K562 (cell line): ENCODE measurements at regions not wholly inside any gene's neighbourhood (a gene's known extent, or its start where the extent isn't known, plus 50 kb on each side); places are given as distances from the start of the nearest gene placed in this dataset.

ENCODE experiments used
- BHLHE40 ChIP-seq: IDR thresholded peaks from 2 replicates; pipeline ENCODE4 v1.6.1; 2011; ENCODE audit warnings: low read length, improper control_type of control experiment
- ELK1 ChIP-seq: sonication (generic); formaldehyde crosslinking; IDR thresholded peaks from 2 replicates; pipeline ENCODE4 v1.8.1; 2022; ENCODE audit warnings: missing genetic modification reagents
- GMEB1 ChIP-seq: fragments of 250-450 bp; sonication (Bioruptor Pico); IDR thresholded peaks from 2 replicates; pipeline ENCODE4 v1.4.0; 2020; ENCODE audit warnings: mild to moderate bottlenecking
- HLTF ChIP-seq: fragments of 450-650 bp; IDR thresholded peaks from 2 replicates; pipeline ENCODE4 v1.6.1; 2016
- NKRF ChIP-seq: fragments of 450-650 bp; IDR thresholded peaks from 2 replicates; pipeline ENCODE4 v1.6.1; 2016; ENCODE audit warnings: borderline replicate concordance
- PCBP1 ChIP-seq: fragments of 200-400 bp; formaldehyde crosslinking; IDR thresholded peaks from 2 replicates; pipeline ENCODE4 v1.6.1; 2018; ENCODE audit warnings: mild to moderate bottlenecking, low read depth, low read length; ENCODE audit not compliant: poor library complexity, severe bottlenecking

- TF ChIP-seq GMEB1 (CRISPR knock-in tag) = no peak
- no peak for TF ChIP-seq PCBP1
- no peak for TF ChIP-seq BHLHE40
- no peak for TF ChIP-seq NKRF
- TF ChIP-seq HLTF = no peak
- no peak for TF ChIP-seq ELK1
These were observed 121.6 kb downstream of the OGFRL1 start for GRCh38 chr6:71410164-71410566.
